NT2/D1 (cell line): ENCODE measurements at regions not wholly inside any gene's neighbourhood (a gene's known extent, or its start where the extent isn't known, plus 50 kb on each side); places are given as distances from the start of the nearest gene placed in this dataset.

Source experiments
- DNase-seq: peaks from one replicate; pipeline ENCODE4 v3.0.0-alpha.2; 2011; ENCODE audit warnings: low read depth, low spot score
- H3K27me3 ChIP-seq: 2 replicates; pipeline ENCODE4 v1.6.0; 2011; ENCODE audit warnings: mild to moderate bottlenecking; ENCODE audit not compliant: insufficient read length, insufficient read depth
- H3K36me3 ChIP-seq: 2 replicates; pipeline ENCODE4 v1.6.1; 2011; ENCODE audit warnings: mild to moderate bottlenecking, low read length, mixed read lengths; ENCODE audit not compliant: insufficient read depth, insufficient read length
- H3K4me1 ChIP-seq: 2 replicates; pipeline ENCODE4 v1.5.1; 2011; ENCODE audit not compliant: insufficient read depth, insufficient read length
- H3K4me3 ChIP-seq: 2 replicates; pipeline ENCODE4 v1.5.1; 2011; ENCODE audit warnings: low read depth; ENCODE audit not compliant: insufficient read length
- H3K9ac ChIP-seq: 2 replicates; pipeline ENCODE4 v1.6.0; 2011; ENCODE audit warnings: low read depth; ENCODE audit not compliant: insufficient read length
- H3K9me3 ChIP-seq: 2 replicates; pipeline ENCODE4 v1.5.1; 2011; ENCODE audit warnings: mild to moderate bottlenecking, low read length; ENCODE audit not compliant: insufficient read depth
- SUZ12 ChIP-seq: IDR thresholded peaks from 2 replicates; pipeline ENCODE4 v1.6.1; 2011; ENCODE audit not compliant: insufficient read length, insufficient read depth; ENCODE audit errors: extremely low read depth
- YY1 ChIP-seq: IDR thresholded peaks from 2 replicates; pipeline ENCODE4 v1.6.1; 2011; ENCODE audit not compliant: insufficient read length, insufficient read depth
- ZNF274 ChIP-seq: IDR thresholded peaks from 2 replicates; pipeline ENCODE4 v1.6.1; 2011; ENCODE audit warnings: mild to moderate bottlenecking, low read depth, low read length

DNA sequence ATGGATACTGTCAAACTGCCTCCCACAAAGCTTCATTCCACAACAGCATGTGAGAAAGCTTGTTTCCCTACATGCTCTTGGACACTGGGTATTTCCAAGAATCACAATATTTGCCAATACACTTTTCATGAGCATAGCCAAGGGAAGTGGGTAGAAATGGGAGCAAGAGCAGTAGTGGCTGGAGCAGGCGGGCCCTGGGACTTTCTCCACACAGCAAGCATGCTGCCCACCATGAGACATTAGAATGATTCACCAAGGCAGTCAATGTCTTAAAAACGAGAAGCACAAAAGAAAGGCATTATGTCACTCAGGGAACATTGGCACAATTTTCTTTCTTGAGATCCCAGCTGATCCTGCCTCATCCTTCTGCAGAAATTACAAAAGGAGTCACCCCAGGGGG lies 371.6 kb upstream of the RUNX1 start:
- Histone ChIP-seq H3K9me3 (peaks cover 16% of the 10 kb centered on the region; the same call in 1 of the 2 replicates), H3K4me3 (no peak overlapping the region), H3K9ac (no peak overlapping the region), H3K4me1 (no peaks in the 10 kb centered on the region), H3K36me3 (no peaks in the 10 kb centered on the region), H3K27me3 (no peaks in the 10 kb centered on the region)
- no peak for TF ChIP-seq SUZ12
- DNase-seq, result no peak

- Histone ChIP-seq H3K36me3 (no peaks in the 10 kb centered on the region), H3K9ac (no peak overlapping the region), H3K4me1 (no peaks in the 10 kb centered on the region), H3K9me3 (peaks cover 16% of the 10 kb centered on the region; the same call in 1 of the 2 replicates), H3K4me3 (no peak overlapping the region), H3K27me3 (no peaks in the 10 kb centered on the region)
- no peak for TF ChIP-seq YY1
- no peak for DNase-seq
Measured at GRCh38 chr21:35417762-35418161, 368.7 kb upstream of the RUNX1 start.

- no peak for TF ChIP-seq YY1
- no peak for TF ChIP-seq SUZ12
- no peak for TF ChIP-seq ZNF274
- Histone ChIP-seq H3K4me1 (no peaks in the 10 kb centered on the region), H3K27me3 (no peaks in the 10 kb centered on the region), H3K36me3 (no peaks in the 10 kb centered on the region), H3K9me3 (peaks cover 9% of the 10 kb centered on the region; the same call in 1 of the 2 replicates), H3K9ac (no peak overlapping the region), H3K4me3 (no peak overlapping the region)
- no peak for DNase-seq
Measured at GRCh38 chr21:35416866-35417489, 367.9 kb upstream of the RUNX1 start.

DNA sequence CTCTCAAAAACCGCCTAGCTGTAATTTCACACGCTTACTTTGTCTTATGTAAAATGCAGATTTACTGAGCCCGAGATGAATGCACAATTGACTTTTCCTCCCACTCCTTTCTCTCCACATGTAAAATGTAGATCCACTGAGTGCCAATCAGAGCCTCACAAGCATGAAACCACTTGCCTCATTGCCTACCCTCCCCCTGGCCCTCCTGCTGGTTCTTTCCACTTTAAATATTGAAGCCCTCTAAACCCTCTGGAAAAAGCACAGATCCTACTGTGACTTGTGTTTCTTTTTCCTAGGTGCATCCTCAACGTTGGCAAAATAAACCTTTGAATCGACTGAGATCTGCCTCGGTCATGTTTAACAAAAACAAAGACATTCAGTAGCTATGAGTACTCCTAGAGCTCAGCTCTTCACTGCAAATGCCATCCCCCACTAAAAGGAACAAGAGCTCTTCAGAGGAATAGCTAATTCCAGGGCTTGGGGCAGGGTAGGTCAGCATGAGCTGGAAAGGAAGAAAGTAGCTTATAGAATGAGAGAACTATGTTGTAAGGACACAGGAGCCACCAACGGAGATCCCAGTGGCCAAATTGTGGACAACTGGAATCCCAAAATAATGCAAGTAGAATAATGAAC lies 365.5 kb upstream of the RUNX1 start:
- TF ChIP-seq ZNF274 (no peak), YY1 (no peak), SUZ12 (no peak)
- H3K4me1 ChIP-seq, result no peaks in the 10 kb centered on the region
- H3K9ac ChIP-seq, result no peak overlapping the region
- H3K27me3 ChIP-seq, result no peaks in the 10 kb centered on the region
- no peaks in the 10 kb centered on the region for H3K36me3 ChIP-seq
- no peak overlapping the region for H3K4me3 ChIP-seq
- no peaks in the 10 kb centered on the region for H3K9me3 ChIP-seq
- peak; percentile 48 for DNase-seq

DNA sequence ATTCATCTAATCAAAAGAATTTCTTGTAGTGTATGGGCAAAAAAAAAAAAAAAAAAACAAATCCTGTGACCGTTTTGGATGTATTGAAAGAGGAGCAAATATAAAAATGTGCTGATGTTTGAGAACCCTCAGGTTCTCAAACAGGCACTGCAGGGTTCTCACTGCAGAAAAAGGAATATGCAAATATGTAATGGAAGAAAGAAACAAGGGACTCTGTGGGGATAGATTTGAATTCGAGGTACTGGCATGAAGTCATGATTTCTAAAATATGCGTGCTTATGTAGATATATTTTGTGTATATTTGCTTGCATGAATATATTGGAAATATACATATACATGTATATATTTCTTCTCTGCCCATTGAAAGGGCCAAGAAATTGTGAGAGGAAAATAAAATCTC lies 365.0 kb upstream of the RUNX1 start:
- no peak overlapping the region for H3K4me3 ChIP-seq
- no peak for DNase-seq
- H3K9ac ChIP-seq, result no peak overlapping the region
- H3K36me3 ChIP-seq, result no peaks in the 10 kb centered on the region
- no peaks in the 10 kb centered on the region for H3K4me1 ChIP-seq
- TF ChIP-seq YY1, result no peak
- no peak for TF ChIP-seq SUZ12
- TF ChIP-seq ZNF274, result no peak
- no peaks in the 10 kb centered on the region for H3K27me3 ChIP-seq
- no peaks in the 10 kb centered on the region for H3K9me3 ChIP-seq

GRCh38 chr21:35412231-35412630 lies 363.1 kb upstream of the RUNX1 start:
- TF ChIP-seq YY1 (no peak), ZNF274 (no peak), SUZ12 (no peak)
- no peaks in the 10 kb centered on the region for H3K27me3 ChIP-seq
- H3K4me3 ChIP-seq, result no peak overlapping the region
- DNase-seq, result no peak
- no peaks in the 10 kb centered on the region for H3K4me1 ChIP-seq
- no peaks in the 10 kb centered on the region for H3K9me3 ChIP-seq
- no peak overlapping the region for H3K9ac ChIP-seq
- no peaks in the 10 kb centered on the region for H3K36me3 ChIP-seq

DNA sequence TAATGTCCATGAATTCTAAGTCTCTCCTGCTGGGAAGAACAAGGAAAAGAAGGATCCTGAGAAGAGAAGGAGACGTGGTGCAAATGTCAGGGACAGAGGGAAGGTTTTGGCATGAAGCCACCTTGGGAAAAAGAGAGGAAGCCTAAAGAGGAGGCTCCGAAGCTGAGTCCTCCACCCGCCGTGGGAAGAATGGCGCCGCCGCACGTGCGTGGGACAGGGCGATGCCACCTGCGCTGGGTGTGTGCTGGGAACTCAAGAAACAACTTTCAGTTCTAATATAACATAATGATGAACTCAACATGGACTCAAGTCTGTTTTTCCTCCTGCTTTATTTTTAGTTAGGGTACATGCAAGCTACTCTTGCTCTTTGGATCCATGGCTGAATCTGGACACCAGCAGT lies 362.3 kb upstream of the RUNX1 start:
- Histone ChIP-seq H3K36me3 (no peaks in the 10 kb centered on the region), H3K27me3 (no peaks in the 10 kb centered on the region), H3K4me1 (no peaks in the 10 kb centered on the region), H3K4me3 (no peak overlapping the region), H3K9me3 (no peaks in the 10 kb centered on the region), H3K9ac (no peak overlapping the region)
- TF ChIP-seq ZNF274, result no peak
- TF ChIP-seq YY1, result no peak
- no peak for TF ChIP-seq SUZ12
- DNase-seq, result no peak
